WTC11 (cell line): ENCODE measurements at regions not wholly inside any gene's neighbourhood (a gene's known extent, or its start where the extent isn't known, plus 50 kb on each side); places are given as distances from the start of the nearest gene placed in this dataset.
"Not testable (repeated sequence)": the region's sequence is repeated elsewhere in the genome, so short reads cannot be mapped to it uniquely, and the experiment has no call there.

ENCODE experiments used
- ATAC-seq: fragments of 200-7000 bp; cut with Tn5 transposase; 2 replicates; pipeline ENCODE4 v1.10.0; 2021; ENCODE audit warnings: mild to moderate bottlenecking, moderate library complexity
- CTCF ChIA-PET: fragments of 300-600 bp; sonication (Branson Sonifier 250); formaldehyde crosslinking; loops from one replicate; lab custom pipeline; 2021; ENCODE audit warnings: antibody characterized with exemption; lab: Charles Lee
- POLR2A ChIA-PET: fragments of 350-600 bp; sonication (Branson Sonifier 250); formaldehyde crosslinking; loops from one replicate; lab custom pipeline; 2021; ENCODE audit warnings: antibody characterized with exemption; lab: Charles Lee
- DNase-seq: peaks from one replicate; pipeline ENCODE4 v3.0.0; 2021; ENCODE audit warnings: low spot score
- H3K27ac Mint-ChIP-seq: 2 replicates; pipeline ENCODE4 v1.8.0; 2021; ENCODE audit warnings: mixed read lengths
- H3K27me3 Mint-ChIP-seq: 2 replicates; pipeline ENCODE4 v1.8.0; 2021; ENCODE audit warnings: low read depth, mild to moderate bottlenecking, moderate library complexity, mixed read lengths
- H3K36me3 Mint-ChIP-seq: 2 replicates; pipeline ENCODE4 v1.8.0; 2021; ENCODE audit warnings: mixed read lengths
- H3K4me1 Mint-ChIP-seq: 2 replicates; pipeline ENCODE4 v1.8.0; 2022; ENCODE audit warnings: mixed read lengths
- H3K4me3 Mint-ChIP-seq: 2 replicates; pipeline ENCODE4 v1.8.0; 2021; ENCODE audit warnings: mild to moderate bottlenecking, moderate library complexity, mixed read lengths
- H3K9me3 Mint-ChIP-seq: 2 replicates; pipeline ENCODE4 v1.8.0; 2021; ENCODE audit warnings: mixed read lengths
- ATF1 ChIP-seq: sonication (generic); formaldehyde crosslinking; IDR thresholded peaks from 2 replicates; pipeline ENCODE4 v1.8.1; 2023; ENCODE audit warnings: mild to moderate bottlenecking, moderate library complexity, missing genetic modification reagents
- ETV6 ChIP-seq: sonication (generic); formaldehyde crosslinking; IDR thresholded peaks from 2 replicates; pipeline ENCODE4 v1.8.1; 2022; ENCODE audit warnings: mild to moderate bottlenecking, missing genetic modification reagents
- GABPB1 ChIP-seq: sonication (generic); formaldehyde crosslinking; IDR thresholded peaks from 2 replicates; pipeline ENCODE4 v1.8.1; 2023; ENCODE audit warnings: mild to moderate bottlenecking, missing genetic modification reagents
- JAZF1 ChIP-seq: fragments of 250-450 bp; sonication (Bioruptor Pico); IDR thresholded peaks from 2 replicates; pipeline ENCODE4 v1.9.0; 2021; ENCODE audit warnings: moderate library complexity, mild to moderate bottlenecking, inconsistent platforms
- MLX ChIP-seq: sonication (generic); formaldehyde crosslinking; IDR thresholded peaks from 2 replicates; pipeline ENCODE4 v1.8.1; 2023; ENCODE audit warnings: mild to moderate bottlenecking, missing genetic modification reagents, moderate library complexity
- NR3C1 ChIP-seq: sonication (generic); formaldehyde crosslinking; conservative IDR thresholded peaks from 2 replicates; pipeline ENCODE4 v1.8.1; 2023; ENCODE audit warnings: low read depth, mild to moderate bottlenecking, missing genetic modification reagents
- PREB ChIP-seq: sonication (generic); formaldehyde crosslinking; IDR thresholded peaks from 2 replicates; pipeline ENCODE4 v1.8.1; 2022; ENCODE audit warnings: mild to moderate bottlenecking, missing genetic modification reagents, moderate library complexity, borderline replicate concordance
- SP1 ChIP-seq: sonication (generic); formaldehyde crosslinking; conservative IDR thresholded peaks from 2 replicates; pipeline ENCODE4 v1.8.1; 2022; ENCODE audit warnings: missing genetic modification reagents
- TCF7 ChIP-seq: sonication (generic); formaldehyde crosslinking; IDR thresholded peaks from 2 replicates; pipeline ENCODE4 v1.8.0; 2022; ENCODE audit warnings: mild to moderate bottlenecking, low read depth, missing genetic modification reagents, moderate library complexity
- TP53 ChIP-seq: sonication (generic); formaldehyde crosslinking; IDR thresholded peaks from 2 replicates; pipeline ENCODE4 v1.8.1; 2023; ENCODE audit warnings: mild to moderate bottlenecking, missing genetic modification reagents
- ZBTB43 ChIP-seq: sonication (generic); formaldehyde crosslinking; IDR thresholded peaks from 2 replicates; pipeline ENCODE4 v1.8.1; 2023; ENCODE audit warnings: mild to moderate bottlenecking, missing genetic modification reagents
- ZNF121 ChIP-seq: sonication (generic); formaldehyde crosslinking; IDR thresholded peaks from 2 replicates; pipeline ENCODE4 v1.8.0; 2023; ENCODE audit warnings: missing genetic modification reagents
- ZNF219 ChIP-seq: sonication (generic); formaldehyde crosslinking; IDR thresholded peaks from 2 replicates; pipeline ENCODE4 v1.8.0; 2023; ENCODE audit warnings: missing genetic modification reagents, mild to moderate bottlenecking, borderline replicate concordance
- ZNF281 ChIP-seq: sonication (generic); formaldehyde crosslinking; IDR thresholded peaks from 2 replicates; pipeline ENCODE4 v1.8.0; 2023; ENCODE audit warnings: mild to moderate bottlenecking, missing genetic modification reagents
- ZNF423 ChIP-seq: fragments of 250-450 bp; sonication (Bioruptor Pico); IDR thresholded peaks from 2 replicates; pipeline ENCODE4 v2.1.2; 2022; ENCODE audit warnings: mild to moderate bottlenecking, moderate library complexity
- ZSCAN18 ChIP-seq: fragments of 250-450 bp; sonication (Bioruptor Pico); IDR thresholded peaks from 2 replicates; pipeline ENCODE4 v2.1.2; 2022; ENCODE audit warnings: mild to moderate bottlenecking, moderate library complexity
- TF ChIP-seq, protein P1 (sequence below): sonication (generic); formaldehyde crosslinking; IDR thresholded peaks from 2 replicates; pipeline ENCODE4 v1.8.1; 2022; ENCODE audit warnings: low read depth, mild to moderate bottlenecking, moderate library complexity, missing genetic modification reagents, borderline replicate concordance
- TF ChIP-seq, protein P2 (sequence below): fragments of 250-450 bp; sonication (Bioruptor Pico); IDR thresholded peaks from 2 replicates; pipeline ENCODE4 v1.8.0; 2021; ENCODE audit warnings: mild to moderate bottlenecking

DNA sequence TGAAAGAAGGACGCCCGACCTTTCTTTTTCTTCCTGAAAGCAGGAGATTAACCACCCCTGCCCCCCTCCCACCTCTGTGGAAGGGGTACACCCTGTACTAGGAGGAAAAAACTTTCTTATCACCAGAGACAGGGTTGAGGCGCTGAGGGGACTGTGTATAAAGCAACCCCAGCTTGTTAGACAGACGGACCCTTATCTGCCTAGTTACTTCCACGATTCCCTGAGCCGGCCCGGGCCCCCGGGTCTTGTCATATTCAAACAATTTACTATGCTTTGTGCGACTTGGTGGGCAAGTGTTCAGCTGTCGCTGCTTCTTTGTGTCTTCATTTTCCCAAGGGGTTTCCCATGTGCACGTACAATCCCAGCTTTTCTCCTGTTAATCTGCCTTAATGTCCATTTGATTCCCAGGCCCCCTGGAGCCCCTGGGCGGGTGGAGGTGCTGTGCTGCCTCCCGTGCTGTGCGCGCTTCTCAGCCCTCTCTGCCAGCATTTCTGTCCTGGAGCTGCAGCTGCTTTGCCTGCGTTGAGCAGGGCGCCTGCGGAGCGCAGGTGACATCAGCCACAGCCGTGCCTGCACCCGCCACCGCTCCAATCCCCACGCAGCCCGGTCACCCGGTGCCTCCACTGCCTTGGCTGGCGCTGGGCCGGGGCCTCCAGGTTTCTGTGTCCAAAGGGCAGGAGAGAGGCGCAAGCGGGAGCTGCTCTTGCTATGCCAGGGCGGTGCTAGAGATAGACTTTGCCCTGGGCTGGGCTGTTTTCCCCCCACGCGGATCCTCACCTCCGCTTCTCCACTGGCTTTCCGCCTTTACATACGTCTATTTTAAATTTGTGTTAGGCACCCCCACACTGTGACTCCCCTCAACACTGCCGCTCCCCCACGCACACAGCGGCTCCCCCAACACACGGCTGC lies 96.2 kb downstream of the TTLL2 start:
- ChIA-PET POLR2A (no interaction called here), CTCF (interaction anchor here (1.0 to 1.2 kb wide), 2 partner anchors 12 to 45 kb away, joined by 3 read pairs; no protein-coding TSS in a partner anchor)
- peaks cover 4% of the 10 kb centered on the region; the same call in 1 of the 2 replicates for H3K36me3 Mint-ChIP-seq
- H3K9me3 Mint-ChIP-seq, result no peaks in the 10 kb centered on the region
- TF ChIP-seq JAZF1 (CRISPR knock-in tag), result no peak
- peak; percentile 76; the same call in 1 of the 2 replicates for TF ChIP-seq GABPB1 (CRISPR knock-in tag)
- TF ChIP-seq ZBTB43 (CRISPR knock-in tag), result no peak
- no peak overlapping the region for H3K4me3 Mint-ChIP-seq
- H3K27ac Mint-ChIP-seq, result no peak overlapping the region
- peaks cover 24% of the 10 kb centered on the region for H3K4me1 Mint-ChIP-seq
- DNase-seq, result no peak
- ATAC-seq, result no peak; the same call in none of the 2 replicates
- no peaks in the 10 kb centered on the region; the same call in 1 of the 2 replicates for H3K27me3 Mint-ChIP-seq

- H3K36me3 Mint-ChIP-seq, DNase-seq, CTCF ChIA-PET, POLR2A ChIA-PET, H3K27me3 Mint-ChIP-seq, H3K4me3 Mint-ChIP-seq, H3K27ac Mint-ChIP-seq, H3K9me3 Mint-ChIP-seq, ATAC-seq: not testable (repeated sequence)
- peaks cover 15% of the 10 kb centered on the region for H3K4me1 Mint-ChIP-seq
These were observed 97.1 kb downstream of the TTLL2 start for GRCh38 chr6:167421944-167422343.

GRCh38 chr6:167422934-167423333 lies 98.0 kb downstream of the TTLL2 start:
- Mint-ChIP-seq H3K4me3 (no peak overlapping the region), H3K36me3 (peaks cover 4% of the 10 kb centered on the region; the same call in 1 of the 2 replicates), H3K27me3 (no peaks in the 10 kb centered on the region; the same call in 1 of the 2 replicates), H3K9me3 (no peaks in the 10 kb centered on the region), H3K27ac (no peak overlapping the region), H3K4me1 (peaks cover 11% of the 10 kb centered on the region)
- ATAC-seq, result no peak
- TF ChIP-seq ZNF121 (CRISPR knock-in tag) (no peak), ETV6 (no peak), NR3C1 (no peak), PREB (no peak), ZNF219 (no peak), ATF1 (no peak), ZNF423 (CRISPR knock-in tag) (no peak), TP53 (no peak), JAZF1 (CRISPR knock-in tag) (no peak), ZSCAN18 (CRISPR knock-in tag) (no peak), TCF7 (no peak), ZNF281 (CRISPR knock-in tag) (no peak), SP1 (CRISPR knock-in tag) (no peak), MLX (CRISPR knock-in tag) (no peak)
- TF ChIP-seq, protein P1, sequence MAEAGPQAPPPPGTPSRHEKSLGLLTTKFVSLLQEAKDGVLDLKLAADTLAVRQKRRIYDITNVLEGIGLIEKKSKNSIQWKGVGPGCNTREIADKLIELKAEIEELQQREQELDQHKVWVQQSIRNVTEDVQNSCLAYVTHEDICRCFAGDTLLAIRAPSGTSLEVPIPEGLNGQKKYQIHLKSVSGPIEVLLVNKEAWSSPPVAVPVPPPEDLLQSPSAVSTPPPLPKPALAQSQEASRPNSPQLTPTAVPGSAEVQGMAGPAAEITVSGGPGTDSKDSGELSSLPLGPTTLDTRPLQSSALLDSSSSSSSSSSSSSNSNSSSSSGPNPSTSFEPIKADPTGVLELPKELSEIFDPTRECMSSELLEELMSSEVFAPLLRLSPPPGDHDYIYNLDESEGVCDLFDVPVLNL (CRISPR knock-in tag), result no peak
- TF ChIP-seq, protein P2, sequence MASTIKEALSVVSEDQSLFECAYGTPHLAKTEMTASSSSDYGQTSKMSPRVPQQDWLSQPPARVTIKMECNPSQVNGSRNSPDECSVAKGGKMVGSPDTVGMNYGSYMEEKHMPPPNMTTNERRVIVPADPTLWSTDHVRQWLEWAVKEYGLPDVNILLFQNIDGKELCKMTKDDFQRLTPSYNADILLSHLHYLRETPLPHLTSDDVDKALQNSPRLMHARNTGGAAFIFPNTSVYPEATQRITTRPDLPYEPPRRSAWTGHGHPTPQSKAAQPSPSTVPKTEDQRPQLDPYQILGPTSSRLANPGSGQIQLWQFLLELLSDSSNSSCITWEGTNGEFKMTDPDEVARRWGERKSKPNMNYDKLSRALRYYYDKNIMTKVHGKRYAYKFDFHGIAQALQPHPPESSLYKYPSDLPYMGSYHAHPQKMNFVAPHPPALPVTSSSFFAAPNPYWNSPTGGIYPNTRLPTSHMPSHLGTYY (CRISPR knock-in tag), result no peak
- ChIA-PET CTCF (no interaction called here), POLR2A (no interaction called here)
- DNase-seq, result no peak
